Small intestine (tissue), 7 donors: ENCODE measurements at regions not wholly inside any gene's neighbourhood (a gene's known extent, or its start where the extent isn't known, plus 50 kb on each side); places are given as distances from the start of the nearest gene placed in this dataset.

ENCODE experiments used
- DNase-seq, 2 donors: peaks; one replicate each; pipeline versions ENCODE4 v3.0.0 to v3.0.0-alpha.2; 2013
- FAIRE-seq: peaks from 2 replicates; lab custom pipeline; 2012; peaks lifted over from hg19 to GRCh38; lab: Jason Lieb, UNC
- H3K27ac ChIP-seq, 3 donors: one replicate each; pipeline ENCODE4 v1.5.1; 2013; ENCODE audit warnings: low read length in 2 of 3, mild to moderate bottlenecking in 2 of 3, control low read depth in 1 of 3, inconsistent platforms in 1 of 3, low read depth in 1 of 3, moderate library complexity in 1 of 3
- H3K27me3 ChIP-seq, 3 donors: one replicate each; pipeline ENCODE4 v1.6.1; 2013; ENCODE audit warnings: low read length in 3 of 3, inconsistent platforms in 1 of 3; ENCODE audit not compliant: control insufficient read depth in 3 of 3, insufficient read depth in 3 of 3
- H3K36me3 ChIP-seq, 3 donors: one replicate each; pipeline ENCODE4 v1.6.1; 2013; ENCODE audit warnings: low read length in 3 of 3, inconsistent platforms in 1 of 3, low read depth in 1 of 3, mild to moderate bottlenecking in 1 of 3, moderate library complexity in 1 of 3; ENCODE audit not compliant: control insufficient read depth in 3 of 3, insufficient read depth in 2 of 3
- H3K4me1 ChIP-seq, 3 donors: one replicate each; pipeline ENCODE4 v1.6.1; 2013; ENCODE audit warnings: low read length in 2 of 3, inconsistent platforms in 1 of 3, low read depth in 1 of 3, mild to moderate bottlenecking in 1 of 3, moderate library complexity in 1 of 3; ENCODE audit not compliant: control insufficient read depth in 3 of 3, insufficient read depth in 2 of 3
- H3K4me3 ChIP-seq, 3 donors: one replicate each; pipeline ENCODE4 v1.5.1; 2013; ENCODE audit warnings: low read length in 3 of 3, control low read depth in 1 of 3, inconsistent platforms in 1 of 3, low read depth in 1 of 3, mild to moderate bottlenecking in 1 of 3, moderate library complexity in 1 of 3
- H3K9me3 ChIP-seq, 2 donors: one replicate each; pipeline ENCODE4 v1.6.1; 2013; ENCODE audit warnings: low read depth in 1 of 2, low read length in 1 of 2; ENCODE audit not compliant: control insufficient read depth in 2 of 2, insufficient read depth in 1 of 2
- WGBS, 3 donors: extraction: QIAGEN DNeasy Blood & Tissue Kit; methylation state at CpG; one replicate each; pipeline ENCODE4 v1.1.7; 2013; 5-methylcytosine and 5-hydroxymethylcytosine counted together
- donor health status: healthy with polysubstance abuse.
- donor health status: control.
- donor health status: control.
- donor health status: Bipolar disorder and iron deficiency.
- donor health status: healthy.

DNA sequence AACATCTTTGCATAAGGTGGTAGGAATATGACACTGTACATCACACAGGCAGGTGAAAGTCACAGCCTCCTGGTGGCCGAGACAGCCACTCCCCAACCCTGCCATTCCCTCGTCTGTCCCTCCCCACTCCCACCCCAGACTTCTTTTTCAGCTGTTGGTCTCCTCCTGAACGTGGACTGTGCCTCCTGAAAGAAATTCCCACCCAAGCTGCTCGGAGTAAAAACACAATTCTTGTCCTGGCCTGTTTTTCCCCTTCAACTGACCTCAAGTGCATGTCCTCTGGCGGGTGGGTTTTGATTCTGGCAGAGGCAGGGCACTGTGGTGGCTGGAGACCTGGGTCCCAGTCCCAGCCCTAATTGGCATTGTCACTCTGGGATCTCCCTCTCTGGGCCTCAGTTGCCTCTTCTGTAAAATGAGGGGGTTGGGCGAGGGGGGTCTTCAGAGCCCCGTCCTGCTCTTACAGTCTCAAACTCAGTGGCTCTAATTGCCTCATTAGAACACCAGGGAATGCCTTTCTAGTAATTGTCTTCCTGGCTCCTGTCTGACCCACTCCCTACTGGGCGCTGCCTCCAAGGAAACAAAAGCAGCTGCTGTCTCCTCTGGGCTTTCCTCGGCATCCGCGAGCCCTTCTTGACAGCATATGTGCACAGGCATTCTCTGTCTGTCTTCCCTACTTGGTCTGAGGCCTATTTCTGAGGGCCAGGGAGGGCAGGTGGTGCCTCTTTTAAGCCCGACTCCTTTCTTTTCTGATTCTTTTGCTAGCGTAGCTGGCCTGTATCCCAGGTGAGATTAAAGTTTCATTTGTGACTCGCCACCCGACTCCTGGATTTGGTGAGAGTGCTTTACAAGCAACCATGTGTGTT, 186.6 kb upstream of the RMST start:
- 54 to 63% (median 54%) methylated on average over 15 of the region's 15 CpGs for WGBS, 3 donors
- FAIRE-seq (no peak), DNase-seq (peak in 1 of 2 donors; percentile 3)
- no peak overlapping the region for H3K4me3 ChIP-seq
- no peaks in the 10 kb centered on the region for H3K36me3 ChIP-seq
- no peaks in the 10 kb centered on the region for H3K27me3 ChIP-seq
- peaks cover 0 to 2% (median 0%) of the 10 kb centered on the region in 3 donors for H3K4me1 ChIP-seq
- no peak overlapping the region for H3K27ac ChIP-seq
- H3K9me3 ChIP-seq: peaks cover 0 to 7% of the 10 kb centered on the region in 2 donors

DNA sequence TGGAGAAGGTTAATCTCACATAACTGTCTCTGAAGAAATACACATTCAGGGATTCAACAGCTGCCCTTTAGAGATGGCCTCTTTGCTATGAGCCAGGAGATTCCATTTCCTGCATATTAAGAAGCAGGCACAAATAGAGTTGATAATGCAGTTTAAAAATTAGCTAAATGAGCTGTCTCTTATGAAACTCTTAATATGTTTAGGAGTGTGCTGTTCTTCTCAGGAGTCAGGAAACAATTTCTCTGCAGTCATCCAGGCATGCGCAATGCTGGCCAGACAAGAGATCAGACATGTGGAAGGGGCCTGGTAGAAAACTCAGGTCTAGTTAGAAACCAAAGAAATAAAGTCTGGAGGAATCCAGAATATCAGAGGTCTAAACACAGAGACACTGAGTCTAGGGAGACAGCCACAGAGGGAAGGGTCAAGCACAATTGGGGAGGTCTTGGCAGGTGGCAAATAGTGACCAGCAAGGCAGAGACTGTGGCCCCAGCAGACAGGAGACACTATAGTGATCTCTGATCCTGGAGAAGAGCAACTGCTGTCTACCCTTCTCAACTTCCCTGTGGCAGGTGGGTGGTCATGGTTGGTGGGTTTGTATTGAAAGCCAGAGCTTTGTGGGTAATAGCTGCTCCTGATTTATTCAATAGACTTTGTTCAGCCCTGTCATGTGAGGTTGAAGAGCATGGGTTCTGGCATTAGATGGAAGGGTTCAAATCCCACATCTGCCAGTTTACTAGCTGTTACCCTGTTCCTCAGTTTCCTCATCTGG, 185.8 kb upstream of the RMST start:
- Histone ChIP-seq H3K27me3 (no peaks in the 10 kb centered on the region), H3K36me3 (no peaks in the 10 kb centered on the region), H3K9me3 (peaks cover 0 to 6% of the 10 kb centered on the region in 2 donors), H3K27ac (no peak overlapping the region), H3K4me3 (no peak overlapping the region), H3K4me1 (peaks cover 0 to 2% (median 0%) of the 10 kb centered on the region in 3 donors)
- FAIRE-seq (no peak), DNase-seq (no peak)
- WGBS, 3 donors: 84 to 96% (median 91%) methylated on average over 1 of the region's 1 CpG

DNA sequence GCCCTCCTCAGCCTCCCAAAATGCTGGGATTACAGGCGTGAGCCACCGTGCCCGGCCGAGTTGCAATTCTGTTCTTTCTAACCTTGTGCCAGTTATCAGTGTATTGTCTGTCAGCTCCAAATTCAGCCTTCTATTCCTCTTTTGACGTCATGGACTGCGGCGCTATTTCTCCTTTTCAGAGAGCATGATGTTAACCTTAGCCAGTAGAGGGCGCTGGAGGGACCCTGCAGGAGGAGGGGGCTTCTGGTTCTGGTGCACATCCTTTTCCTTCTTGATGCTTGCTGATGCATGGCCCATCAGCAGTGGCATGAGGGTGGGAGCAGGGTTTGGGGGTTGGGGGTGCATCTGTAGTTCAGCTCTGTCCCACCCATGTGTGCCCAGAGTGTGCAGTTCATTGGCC, 179.3 kb upstream of the RMST start:
- Histone ChIP-seq H3K27ac (no peak overlapping the region), H3K9me3 (no peaks in the 10 kb centered on the region), H3K4me1 (no peaks in the 10 kb centered on the region), H3K27me3 (no peaks in the 10 kb centered on the region), H3K4me3 (no peak overlapping the region), H3K36me3 (no peaks in the 10 kb centered on the region)
- DNase-seq (no peak), FAIRE-seq (no peak)
- 80 to 85% (median 84%) methylated on average over 7 to 8 of the region's 8 CpGs for WGBS, 3 donors

DNA sequence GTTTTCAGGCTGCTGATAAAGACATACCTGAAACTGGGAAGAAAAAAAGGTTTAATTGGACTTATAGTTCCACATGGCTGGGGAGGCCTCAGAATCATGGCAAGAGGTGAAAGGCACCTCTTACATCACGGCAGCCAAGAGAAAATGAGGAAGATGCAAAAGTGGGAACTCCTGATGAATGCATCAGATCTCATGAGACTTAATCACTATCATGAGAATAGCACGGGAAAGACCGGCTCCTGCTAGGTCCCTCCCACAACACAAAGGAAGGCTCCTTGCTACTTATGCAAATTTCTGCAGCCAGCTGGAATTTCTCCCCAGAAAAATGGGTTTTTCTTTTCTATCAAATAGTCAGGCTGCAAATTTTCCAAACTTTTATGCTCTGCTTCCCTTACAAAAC, 174.1 kb upstream of the RMST start:
- no peaks in the 10 kb centered on the region for H3K9me3 ChIP-seq
- no peaks in the 10 kb centered on the region for H3K27me3 ChIP-seq
- no peak for DNase-seq
- H3K36me3 ChIP-seq: no peaks in the 10 kb centered on the region
- H3K27ac ChIP-seq: no peak overlapping the region
- 68 to 80% (median 70%) methylated on average over 3 of the region's 3 CpGs for WGBS, 3 donors
- H3K4me1 ChIP-seq: no peaks in the 10 kb centered on the region
- no peak for FAIRE-seq
- no peak overlapping the region for H3K4me3 ChIP-seq

DNA sequence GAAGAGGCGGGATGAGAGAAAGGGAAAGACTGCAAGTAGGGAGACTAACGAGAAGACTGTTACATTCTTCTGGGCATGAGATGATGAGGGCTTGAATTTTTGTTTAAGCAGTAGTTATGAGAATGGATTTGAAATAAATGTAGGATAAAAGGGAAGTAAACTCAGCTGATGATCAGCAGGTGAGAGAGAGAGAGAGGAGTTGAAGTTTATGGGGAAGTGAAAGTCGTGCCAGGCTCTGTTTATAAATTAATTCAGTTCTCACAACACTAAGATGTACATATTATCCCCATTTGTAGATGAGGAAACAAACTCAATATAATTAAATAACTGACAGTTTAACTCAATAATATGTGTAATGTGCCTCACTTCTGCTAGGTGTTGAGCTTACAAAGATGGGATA, 170.0 kb upstream of the RMST start:
- Histone ChIP-seq H3K9me3 (peaks cover 2 to 8% of the 10 kb centered on the region in 2 donors), H3K27ac (no peak overlapping the region), H3K4me1 (no peaks in the 10 kb centered on the region), H3K36me3 (no peaks in the 10 kb centered on the region), H3K4me3 (no peak overlapping the region), H3K27me3 (no peaks in the 10 kb centered on the region)
- no peak for FAIRE-seq
- WGBS, 3 donors: 62 to 73% (median 68%) methylated on average over 3 of the region's 3 CpGs
- DNase-seq: no peak

DNA sequence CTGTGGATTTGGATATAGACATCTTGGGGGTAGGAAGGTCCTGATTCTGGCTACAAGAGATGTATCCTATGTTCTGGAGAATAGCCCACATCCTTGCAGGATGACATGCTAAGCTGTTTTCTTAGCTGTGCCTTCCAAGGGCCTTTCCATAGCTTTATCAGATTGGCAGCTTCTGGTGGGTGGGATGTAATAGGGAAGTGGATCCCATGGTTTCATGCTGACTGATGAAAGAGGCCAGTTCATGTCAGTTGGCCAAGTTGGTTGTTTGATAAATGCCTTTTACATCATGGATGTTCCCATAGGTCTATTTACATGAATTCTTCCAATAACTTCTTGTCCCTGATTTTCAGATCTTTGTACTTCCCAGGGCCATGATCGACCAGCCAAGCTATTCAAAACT, 169.1 kb upstream of the RMST start:
- H3K4me3 ChIP-seq: no peak overlapping the region
- 61 to 84% (median 84%) methylated on average over 1 of the region's 1 CpG for WGBS, 3 donors
- peaks cover 2 to 8% of the 10 kb centered on the region in 2 donors for H3K9me3 ChIP-seq
- DNase-seq: no peak
- no peak overlapping the region for H3K27ac ChIP-seq
- no peaks in the 10 kb centered on the region for H3K36me3 ChIP-seq
- no peaks in the 10 kb centered on the region for H3K27me3 ChIP-seq
- H3K4me1 ChIP-seq: no peaks in the 10 kb centered on the region
- FAIRE-seq: no peak

DNA sequence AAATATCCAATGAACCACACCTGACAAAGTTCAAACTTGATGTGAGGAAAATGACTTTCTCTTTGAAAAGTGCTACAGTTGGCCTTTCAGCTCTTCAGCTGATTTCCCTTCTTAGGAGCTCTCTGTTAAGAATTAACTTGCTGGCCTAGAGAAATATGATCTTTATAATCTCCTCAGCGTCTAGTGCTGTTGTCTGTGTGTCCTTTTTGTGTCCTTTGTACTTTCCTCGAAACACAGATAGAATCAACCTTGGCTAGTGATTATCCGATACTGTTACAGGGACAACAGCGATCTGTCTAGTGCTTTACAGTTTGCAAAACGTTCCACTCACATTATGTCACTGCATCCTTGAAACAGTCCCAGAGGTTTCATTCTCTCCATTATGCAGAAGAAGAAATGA, 162.8 kb upstream of the RMST start:
- Histone ChIP-seq H3K9me3 (peaks cover 2 to 8% of the 10 kb centered on the region in 2 donors), H3K4me1 (peaks cover 0 to 21% (median 0%) of the 10 kb centered on the region in 3 donors), H3K27me3 (no peaks in the 10 kb centered on the region), H3K27ac (peak overlapping the region in 1 of 3 donors; percentile 18), H3K36me3 (no peaks in the 10 kb centered on the region), H3K4me3 (no peak overlapping the region)
- DNase-seq: peak in 1 of 2 donors; percentile 61
- no peak for FAIRE-seq
- 14 to 61% (median 32%) methylated on average over 5 of the region's 5 CpGs for WGBS, 3 donors

DNA sequence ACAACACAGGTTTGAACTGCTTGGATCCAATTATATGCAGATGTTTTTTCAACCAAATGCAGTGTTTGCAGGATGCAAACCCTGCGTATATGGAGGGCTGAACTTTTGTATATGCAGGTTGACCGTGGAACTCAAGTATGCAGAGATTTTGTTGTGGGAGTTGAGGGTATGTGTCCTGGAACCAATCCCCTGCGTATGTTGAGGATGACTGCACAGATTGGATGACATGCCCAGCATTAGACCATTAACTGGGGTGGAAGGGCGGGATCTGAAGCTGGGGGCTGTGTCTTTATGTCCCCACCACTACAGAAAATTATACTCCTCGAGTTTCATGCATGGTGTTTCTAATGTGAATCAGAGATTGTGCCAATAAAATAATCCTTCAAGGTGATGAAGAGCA, 162.2 kb upstream of the RMST start:
- Histone ChIP-seq H3K9me3 (peaks cover 0 to 4% of the 10 kb centered on the region in 2 donors), H3K27me3 (no peaks in the 10 kb centered on the region), H3K36me3 (no peaks in the 10 kb centered on the region), H3K4me3 (no peak overlapping the region), H3K4me1 (peaks cover 0 to 21% (median 0%) of the 10 kb centered on the region in 3 donors), H3K27ac (no peak overlapping the region)
- WGBS, 3 donors: 68 to 78% (median 76%) methylated on average over 5 of the region's 5 CpGs
- no peak for DNase-seq
- no peak for FAIRE-seq
